ENCODE measurements at regions not wholly inside any gene's neighbourhood (a gene's known extent, or its start where the extent isn't known, plus 50 kb on each side); places are given as distances from the start of the nearest gene placed in this dataset.

DNA sequence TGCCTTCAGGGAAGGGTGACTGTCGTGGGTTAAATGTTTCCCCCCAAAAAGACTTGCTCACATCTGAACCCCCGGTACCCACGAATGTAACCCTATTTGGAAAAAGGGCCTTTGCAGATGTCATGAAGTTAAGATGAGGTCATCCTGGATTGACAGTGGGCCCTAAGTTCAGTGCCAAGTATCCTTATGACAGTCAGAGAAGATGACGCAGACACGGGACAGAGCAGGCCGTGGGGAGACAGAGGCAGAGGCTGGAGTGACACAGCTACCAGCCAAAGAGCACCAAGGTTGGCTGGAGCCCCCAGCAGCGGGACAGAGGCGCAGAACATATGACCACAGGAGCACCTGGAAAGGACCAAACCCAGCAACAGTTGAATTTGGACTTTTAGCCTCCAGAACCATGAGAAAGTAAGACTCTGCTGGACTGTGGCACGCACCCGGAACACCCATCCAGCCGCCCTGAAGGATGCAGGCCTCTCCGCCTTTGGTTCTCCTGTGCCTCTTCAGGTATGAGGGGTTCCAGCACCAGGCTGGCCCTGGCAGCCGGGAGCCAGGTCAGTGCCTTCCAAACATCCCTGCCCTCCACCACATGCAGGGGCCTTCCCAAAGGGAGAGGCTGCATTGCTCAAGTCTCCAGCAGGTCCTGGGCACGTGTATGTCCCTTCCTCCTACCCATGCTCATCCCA lies 104.0 kb downstream of the FOXL1 start:
- H3K4me3 Mint-ChIP-seq (ENCODE audit: unreplicated experiment): no peak overlapping the region
- no peaks in the 10 kb centered on the region for H3K27me3 Mint-ChIP-seq (ENCODE audit: low read depth)
- TF ChIP-seq, protein P1, sequence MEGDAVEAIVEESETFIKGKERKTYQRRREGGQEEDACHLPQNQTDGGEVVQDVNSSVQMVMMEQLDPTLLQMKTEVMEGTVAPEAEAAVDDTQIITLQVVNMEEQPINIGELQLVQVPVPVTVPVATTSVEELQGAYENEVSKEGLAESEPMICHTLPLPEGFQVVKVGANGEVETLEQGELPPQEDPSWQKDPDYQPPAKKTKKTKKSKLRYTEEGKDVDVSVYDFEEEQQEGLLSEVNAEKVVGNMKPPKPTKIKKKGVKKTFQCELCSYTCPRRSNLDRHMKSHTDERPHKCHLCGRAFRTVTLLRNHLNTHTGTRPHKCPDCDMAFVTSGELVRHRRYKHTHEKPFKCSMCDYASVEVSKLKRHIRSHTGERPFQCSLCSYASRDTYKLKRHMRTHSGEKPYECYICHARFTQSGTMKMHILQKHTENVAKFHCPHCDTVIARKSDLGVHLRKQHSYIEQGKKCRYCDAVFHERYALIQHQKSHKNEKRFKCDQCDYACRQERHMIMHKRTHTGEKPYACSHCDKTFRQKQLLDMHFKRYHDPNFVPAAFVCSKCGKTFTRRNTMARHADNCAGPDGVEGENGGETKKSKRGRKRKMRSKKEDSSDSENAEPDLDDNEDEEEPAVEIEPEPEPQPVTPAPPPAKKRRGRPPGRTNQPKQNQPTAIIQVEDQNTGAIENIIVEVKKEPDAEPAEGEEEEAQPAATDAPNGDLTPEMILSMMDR (IDR thresholded peaks at IDR 0.05): no peak
- peak overlapping the region; percentile 80 for H3K27ac Mint-ChIP-seq (ENCODE audit: unreplicated experiment)
- no peaks in the 10 kb centered on the region for H3K36me3 Mint-ChIP-seq (ENCODE audit: low read depth)
- peaks cover 29% of the 10 kb centered on the region for H3K4me1 Mint-ChIP-seq (ENCODE audit: low read depth)
- no peak for DNase-seq (ENCODE audit: low spot score)
- H3K9me3 Mint-ChIP-seq (ENCODE audit: low read depth): no peaks in the 10 kb centered on the region

DNA sequence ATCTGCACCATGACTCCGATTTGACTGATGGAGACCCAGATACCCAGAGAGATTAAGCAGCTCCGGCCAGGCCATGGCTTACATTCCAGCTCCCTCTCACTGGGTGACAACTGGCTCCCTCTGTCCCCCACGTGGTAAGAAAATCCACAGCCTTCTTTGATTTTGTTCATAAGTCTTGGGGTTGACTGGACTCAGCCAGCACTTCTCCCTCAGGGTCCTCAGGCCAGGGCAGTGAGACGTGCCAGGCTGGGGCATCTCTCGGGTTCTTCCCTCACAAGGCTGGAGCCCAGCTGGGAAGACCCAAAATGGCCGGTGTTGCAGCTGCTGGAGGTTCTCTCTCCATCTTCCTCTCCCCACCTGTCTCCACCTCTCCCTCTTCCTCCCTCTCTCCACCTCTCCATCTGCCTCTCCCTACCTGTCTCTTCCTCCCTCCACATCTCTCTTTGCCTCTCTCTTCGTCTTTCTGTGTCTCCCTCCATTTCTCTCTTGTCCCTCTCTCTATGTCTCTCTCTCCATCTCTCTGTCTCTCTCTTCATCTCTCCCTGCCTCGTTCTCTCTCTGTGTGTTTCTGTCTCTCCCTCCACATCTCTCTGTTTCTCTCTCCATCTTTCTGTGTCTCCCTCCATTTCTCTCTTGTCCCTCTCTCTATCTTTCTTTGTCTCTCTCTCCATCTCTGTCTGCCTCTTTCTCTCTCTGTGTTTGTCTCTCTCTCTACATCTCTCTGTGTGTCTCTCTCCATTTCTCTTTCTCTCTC lies 105.3 kb downstream of the FOXL1 start:
- H3K4me3 Mint-ChIP-seq (ENCODE audit: unreplicated experiment): no peak overlapping the region
- H3K27ac Mint-ChIP-seq (ENCODE audit: unreplicated experiment): no peak overlapping the region
- H3K36me3 Mint-ChIP-seq (ENCODE audit: low read depth): no peaks in the 10 kb centered on the region

DNA sequence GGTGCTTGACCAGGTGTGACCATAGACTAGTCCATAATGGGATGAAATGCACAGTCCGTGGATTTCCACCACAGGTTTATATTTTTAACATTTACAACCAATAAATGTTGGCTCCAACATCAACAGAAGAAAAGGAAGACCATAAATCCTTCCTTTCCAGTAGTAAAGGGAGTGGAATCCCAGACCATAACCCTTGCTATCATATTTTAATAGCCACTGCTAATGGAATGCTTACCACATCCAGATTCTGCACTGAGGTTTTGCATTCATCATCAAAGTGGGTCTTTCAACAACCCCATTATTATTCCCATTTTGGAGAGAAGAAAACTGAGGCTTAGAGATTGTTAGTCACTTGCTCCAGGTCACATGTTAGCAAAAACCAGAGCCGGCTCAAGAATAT lies 106.7 kb downstream of the FOXL1 start:
- TF ChIP-seq, protein P1 (IDR thresholded peaks at IDR 0.05): no peak
- no peak for DNase-seq (ENCODE audit: low spot score)
- Mint-ChIP-seq H3K9me3 (ENCODE audit: low read depth) (no peaks in the 10 kb centered on the region), H3K4me3 (ENCODE audit: unreplicated experiment) (no peak overlapping the region), H3K4me1 (ENCODE audit: low read depth) (peaks cover 20% of the 10 kb centered on the region), H3K27ac (ENCODE audit: unreplicated experiment) (no peak overlapping the region), H3K27me3 (ENCODE audit: low read depth) (no peaks in the 10 kb centered on the region), H3K36me3 (ENCODE audit: low read depth) (no peaks in the 10 kb centered on the region)

More for the DNA sequence above, 105.3 kb downstream of the FOXL1 start:
- no peak for DNase-seq (ENCODE audit: low spot score)
- no peaks in the 10 kb centered on the region for H3K27me3 Mint-ChIP-seq (ENCODE audit: low read depth)
- TF ChIP-seq, protein P1 (IDR thresholded peaks at IDR 0.05): no peak
- peaks cover 29% of the 10 kb centered on the region for H3K4me1 Mint-ChIP-seq (ENCODE audit: low read depth)
- H3K9me3 Mint-ChIP-seq (ENCODE audit: low read depth): no peaks in the 10 kb centered on the region

DNA sequence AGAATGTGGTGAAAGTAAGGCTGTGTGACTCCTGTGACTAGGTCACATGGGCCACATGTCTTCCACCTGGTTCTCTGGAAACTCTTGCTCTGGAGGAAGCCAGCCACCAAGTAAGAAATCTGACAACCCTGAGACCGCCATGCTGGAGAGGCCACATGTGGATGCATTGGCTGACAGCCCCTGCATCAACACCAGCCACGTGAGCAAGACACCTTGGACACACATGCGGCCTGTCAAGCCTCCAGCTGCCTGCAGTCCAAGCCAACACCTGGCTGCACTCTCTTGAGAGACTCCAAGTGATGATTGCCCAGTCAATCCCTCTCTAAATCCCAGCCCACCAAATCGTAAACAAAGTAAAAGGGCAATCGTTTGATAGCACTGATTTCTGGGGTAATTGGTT lies 112.6 kb downstream of the FOXL1 start:
- no peaks in the 10 kb centered on the region for H3K4me1 Mint-ChIP-seq (ENCODE audit: low read depth)
- H3K36me3 Mint-ChIP-seq (ENCODE audit: low read depth): no peaks in the 10 kb centered on the region
- H3K27me3 Mint-ChIP-seq (ENCODE audit: low read depth): no peaks in the 10 kb centered on the region
- DNase-seq (ENCODE audit: low spot score): no peak
- TF ChIP-seq, protein P1 (IDR thresholded peaks at IDR 0.05): no peak
- no peak overlapping the region for H3K4me3 Mint-ChIP-seq (ENCODE audit: unreplicated experiment)
- no peak overlapping the region for H3K27ac Mint-ChIP-seq (ENCODE audit: unreplicated experiment)
- no peaks in the 10 kb centered on the region for H3K9me3 Mint-ChIP-seq (ENCODE audit: low read depth)

DNA sequence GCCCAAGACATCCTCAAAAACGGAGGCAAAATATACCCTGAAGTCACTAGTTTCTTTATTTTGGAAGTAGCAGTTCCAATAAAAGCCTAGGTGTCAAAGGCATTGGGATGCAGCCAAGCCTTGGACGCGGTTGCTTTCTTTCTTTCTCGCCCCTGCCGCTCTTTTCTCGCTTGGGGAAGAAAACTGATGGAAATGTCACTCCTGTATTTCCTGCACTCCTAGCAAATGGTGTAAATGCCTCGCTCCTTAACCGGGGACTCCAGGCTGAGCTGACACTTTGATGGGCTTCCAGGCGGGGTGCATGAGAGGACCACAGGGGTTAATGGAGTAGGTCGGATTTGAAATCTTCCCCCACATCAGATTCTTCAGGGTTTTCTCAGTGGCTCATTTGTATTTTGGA lies 114.1 kb downstream of the FOXL1 start:
- Mint-ChIP-seq H3K9me3 (ENCODE audit: low read depth) (no peaks in the 10 kb centered on the region), H3K27me3 (ENCODE audit: low read depth) (no peaks in the 10 kb centered on the region), H3K36me3 (ENCODE audit: low read depth) (no peaks in the 10 kb centered on the region), H3K4me1 (ENCODE audit: low read depth) (peaks cover 1% of the 10 kb centered on the region), H3K4me3 (ENCODE audit: unreplicated experiment) (no peak overlapping the region), H3K27ac (ENCODE audit: unreplicated experiment) (no peak overlapping the region)
- DNase-seq (ENCODE audit: low spot score): no peak
- TF ChIP-seq, protein P1 (IDR thresholded peaks at IDR 0.05): no peak
